Activated CD4-positive, alpha-beta memory T cell treated with anti-CD3 and anti-CD28 coated beads for 36 hours (primary cell): ENCODE measurements at regions not wholly inside any gene's neighbourhood (a gene's known extent, or its start where the extent isn't known, plus 50 kb on each side); places are given as distances from the start of the nearest gene placed in this dataset.
"Not testable (repeated sequence)": the region's sequence is repeated elsewhere in the genome, so short reads cannot be mapped to it uniquely, and the experiment has no call there.

Experiments used
- CTCF ChIA-PET: fragments of 350-600 bp; sonication (Branson Sonifier 250); formaldehyde crosslinking; loops from one replicate; lab custom pipeline; 2021; ENCODE audit warnings: antibody characterized with exemption, inconsistent platforms; lab: Charles Lee
- POLR2A ChIA-PET: fragments of 350-600 bp; sonication (Branson Sonifier 250); formaldehyde crosslinking; loops from one replicate; lab custom pipeline; 2021; ENCODE audit warnings: antibody characterized with exemption; lab: Charles Lee
- DNase-seq: peaks from one replicate; pipeline ENCODE4 v3.0.0-alpha.2; 2020
- H3K27ac Mint-ChIP-seq: one replicate; pipeline ENCODE4 v1.8.0; 2021; ENCODE audit warnings: mixed read lengths
- H3K27me3 Mint-ChIP-seq: one replicate; pipeline ENCODE4 v1.8.0; 2021; ENCODE audit warnings: mixed read lengths
- H3K36me3 Mint-ChIP-seq: one replicate; pipeline ENCODE4 v1.8.0; 2021; ENCODE audit warnings: mixed read lengths
- H3K4me1 Mint-ChIP-seq: one replicate; pipeline ENCODE4 v1.8.0; 2021; ENCODE audit warnings: low read depth, mixed read lengths
- H3K4me3 Mint-ChIP-seq: one replicate; pipeline ENCODE4 v1.8.0; 2021; ENCODE audit warnings: mild to moderate bottlenecking, mixed read lengths
- H3K9me3 Mint-ChIP-seq: one replicate; pipeline ENCODE4 v1.8.0; 2021; ENCODE audit warnings: mixed read lengths
- intact Hi-C: fragments of 100-400 bp; cut with micrococcal nuclease; formaldehyde crosslinking; loops from one replicate; pipeline ENCODE4 v1.15.1; 2023

DNA sequence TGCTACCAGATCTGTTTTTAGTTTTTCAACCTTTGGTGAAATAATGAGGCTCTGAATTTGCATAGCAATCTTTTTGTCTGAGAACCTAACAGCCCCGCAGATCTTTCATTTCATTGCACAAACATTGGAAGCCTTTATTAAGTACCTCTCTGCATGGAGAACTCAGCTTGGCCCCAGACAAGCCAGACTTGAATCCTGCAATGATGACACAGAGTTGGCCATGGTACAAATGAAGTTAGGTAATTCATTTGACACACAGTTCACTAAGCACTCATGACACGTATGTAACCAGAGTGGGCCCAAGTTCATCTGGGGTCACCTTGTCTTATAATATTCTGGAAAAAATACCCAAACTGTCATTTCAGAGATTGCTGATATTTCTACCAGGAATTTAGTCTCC lies 439.1 kb upstream of the ID2 start:
- Mint-ChIP-seq H3K4me1 (peaks cover 20% of the 10 kb centered on the region), H3K36me3 (peaks cover 20% of the 10 kb centered on the region), H3K4me3 (no peak overlapping the region), H3K27ac (no peak overlapping the region), H3K27me3 (no peaks in the 10 kb centered on the region), H3K9me3 (peaks cover 44% of the 10 kb centered on the region)
- CTCF ChIA-PET = no interaction called here
- POLR2A ChIA-PET = no interaction called here
- intact Hi-C loops = no loop called here
- no peak for DNase-seq

DNA sequence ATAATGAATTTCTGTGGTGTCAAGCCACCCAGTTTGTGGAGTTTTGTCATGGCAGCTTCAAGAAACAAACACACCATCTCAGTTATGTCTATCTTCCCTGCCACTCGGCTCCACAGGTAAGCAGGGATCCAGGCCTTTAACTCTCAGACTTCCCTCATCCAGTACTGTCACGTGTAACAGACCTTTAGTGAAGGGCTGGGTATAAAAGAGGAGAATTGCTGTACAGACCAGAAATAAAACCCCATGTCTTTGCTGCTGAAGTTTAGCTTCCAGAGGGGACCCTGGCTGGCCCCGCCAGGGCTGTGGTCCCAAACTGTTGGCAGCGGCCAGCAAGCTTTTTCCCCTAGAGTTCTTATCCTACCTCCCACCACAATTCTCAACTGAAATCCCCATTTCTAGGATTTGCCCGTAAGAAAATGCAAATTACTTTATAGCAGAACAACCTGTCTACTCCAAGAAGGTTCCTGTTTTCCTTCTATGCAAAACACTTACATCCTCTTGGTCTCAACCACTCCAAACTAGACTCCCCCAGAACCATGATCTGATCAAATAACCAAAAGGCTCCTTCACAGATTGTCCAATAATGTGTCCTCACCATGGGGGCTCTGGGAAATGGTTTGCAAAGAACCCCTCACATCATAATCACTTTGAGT lies 438.0 kb upstream of the ID2 start:
- no peak overlapping the region for H3K4me3 Mint-ChIP-seq

DNA sequence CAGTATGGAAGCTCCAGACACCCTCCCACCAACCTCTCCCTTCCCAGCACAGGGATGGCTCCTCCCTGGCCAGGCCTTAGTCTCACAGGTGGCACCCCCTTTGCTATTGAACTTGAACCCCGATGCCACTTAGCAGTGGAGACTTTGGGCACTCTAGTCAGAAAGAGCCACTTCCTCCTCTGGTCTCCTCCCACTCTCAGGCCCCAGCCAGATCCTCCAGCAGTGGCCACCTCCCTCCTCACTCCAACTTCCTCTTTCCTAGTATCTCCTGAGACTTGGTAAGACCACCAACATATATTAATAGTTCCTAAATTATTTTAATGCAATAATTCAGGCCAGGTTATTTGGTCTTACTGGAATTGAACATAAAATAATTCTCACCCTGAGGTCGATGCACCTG lies 437.2 kb upstream of the ID2 start:
- intact Hi-C loops = no loop called here
- POLR2A ChIA-PET = no interaction called here
- H3K4me3 Mint-ChIP-seq = no peak overlapping the region
- peaks cover 44% of the 10 kb centered on the region for H3K9me3 Mint-ChIP-seq
- CTCF ChIA-PET = no interaction called here
- H3K27ac Mint-ChIP-seq = no peak overlapping the region
- H3K4me1 Mint-ChIP-seq = peaks cover 16% of the 10 kb centered on the region
- H3K27me3 Mint-ChIP-seq = no peaks in the 10 kb centered on the region
- no peak for DNase-seq
- H3K36me3 Mint-ChIP-seq = peaks cover 20% of the 10 kb centered on the region

More for the DNA sequence above, 438.0 kb upstream of the ID2 start:
- peaks cover 24% of the 10 kb centered on the region for H3K4me1 Mint-ChIP-seq
- H3K9me3 Mint-ChIP-seq = peaks cover 44% of the 10 kb centered on the region
- intact Hi-C loops = no loop called here
- peaks cover 20% of the 10 kb centered on the region for H3K36me3 Mint-ChIP-seq
- H3K27ac Mint-ChIP-seq = no peak overlapping the region
- no peak for DNase-seq
- ChIA-PET CTCF (no interaction called here), POLR2A (no interaction called here)
- no peaks in the 10 kb centered on the region for H3K27me3 Mint-ChIP-seq

DNA sequence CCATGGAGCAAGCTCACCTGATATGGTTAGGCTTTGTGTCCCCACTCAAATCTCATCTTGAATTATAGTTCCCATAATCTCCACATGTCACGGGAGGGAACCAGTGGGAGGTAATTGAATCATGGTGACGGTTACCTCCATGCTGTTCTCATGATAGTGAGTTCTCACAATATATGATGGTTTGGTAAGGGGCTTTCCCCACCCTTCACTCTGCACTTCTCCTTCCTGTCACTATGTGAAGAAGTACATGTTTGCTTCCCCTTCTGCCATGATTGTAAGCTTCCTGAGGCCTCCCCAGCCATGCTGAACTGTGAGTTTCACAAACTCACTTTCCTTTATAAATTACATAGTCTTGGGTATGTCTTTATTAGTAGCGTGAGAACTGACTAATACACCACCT lies 435.7 kb upstream of the ID2 start:
- ChIA-PET CTCF (no interaction called here), POLR2A (no interaction called here)
- Mint-ChIP-seq H3K9me3 (peaks cover 55% of the 10 kb centered on the region), H3K27ac (no peak overlapping the region), H3K27me3 (no peaks in the 10 kb centered on the region), H3K4me1 (peaks cover 8% of the 10 kb centered on the region), H3K36me3 (peaks cover 21% of the 10 kb centered on the region), H3K4me3 (no peak overlapping the region)
- intact Hi-C loops = no loop called here
- no peak for DNase-seq

DNA sequence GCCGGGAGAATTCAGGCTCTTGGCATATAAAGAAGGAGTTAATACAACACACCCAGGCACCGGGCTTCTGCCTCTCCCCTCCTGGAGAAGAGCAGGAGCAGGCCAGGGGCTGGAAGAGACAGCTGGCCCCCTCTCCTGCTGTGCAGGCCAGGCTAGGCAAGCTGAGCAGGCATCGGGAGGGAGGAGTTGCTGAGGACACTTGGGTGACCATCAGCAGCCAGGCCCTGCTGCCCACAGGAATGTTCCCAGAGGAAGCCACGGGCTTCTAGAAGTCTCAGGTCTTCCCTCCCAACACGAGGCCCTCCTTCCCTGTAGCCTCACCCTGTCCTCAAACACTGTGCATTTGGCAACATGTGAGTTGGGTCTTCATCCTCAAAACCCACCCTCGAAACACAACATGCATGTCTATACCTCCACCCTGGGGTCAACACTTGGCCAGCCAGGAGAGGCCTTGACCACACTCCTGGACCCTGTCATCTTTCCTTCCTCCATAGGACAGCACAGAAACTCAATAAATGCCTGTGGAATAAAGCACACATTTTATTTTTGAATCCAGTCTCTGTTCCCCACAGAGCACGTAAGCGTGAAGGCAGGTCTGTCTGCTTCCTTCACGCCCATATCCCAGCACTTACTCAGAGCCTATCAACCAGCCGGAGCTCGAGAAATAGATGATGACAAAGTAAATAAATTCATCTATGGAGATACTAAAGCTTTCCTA lies 433.8 kb upstream of the ID2 start:
- CTCF ChIA-PET = interaction anchor here (0.7 kb wide), 1 partner anchor 444 kb away, joined by 3 read pairs; no protein-coding TSS in a partner anchor
- H3K4me1 Mint-ChIP-seq = peaks cover 7% of the 10 kb centered on the region
- no peak overlapping the region for H3K27ac Mint-ChIP-seq
- no peaks in the 10 kb centered on the region for H3K27me3 Mint-ChIP-seq
- DNase-seq = no peak
- intact Hi-C loops = no loop called here
- H3K4me3 Mint-ChIP-seq = no peak overlapping the region
- POLR2A ChIA-PET = no interaction called here
- H3K9me3 Mint-ChIP-seq = peaks cover 55% of the 10 kb centered on the region
- H3K36me3 Mint-ChIP-seq = peaks cover 21% of the 10 kb centered on the region

DNA sequence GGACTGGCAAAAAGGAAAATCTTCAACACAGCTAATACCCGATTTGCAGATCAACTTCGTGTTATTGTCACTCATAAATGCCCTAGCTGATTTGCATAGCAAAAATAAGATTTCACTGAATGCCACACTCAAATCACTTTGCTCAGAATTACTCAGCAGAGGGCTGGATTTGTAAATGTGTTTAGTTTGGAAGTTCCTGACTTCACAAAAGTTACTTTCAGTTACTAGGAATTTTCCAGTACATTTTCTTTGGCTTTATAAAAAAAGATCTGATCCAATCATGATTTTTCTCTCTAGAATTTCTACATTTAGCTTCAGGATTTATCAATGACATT lies 433.3 kb upstream of the ID2 start:
- H3K36me3 Mint-ChIP-seq = peaks cover 18% of the 10 kb centered on the region
- no peaks in the 10 kb centered on the region for H3K27me3 Mint-ChIP-seq
- intact Hi-C loops = no loop called here
- peaks cover 49% of the 10 kb centered on the region for H3K9me3 Mint-ChIP-seq
- no peak overlapping the region for H3K27ac Mint-ChIP-seq
- peaks cover 7% of the 10 kb centered on the region for H3K4me1 Mint-ChIP-seq
- DNase-seq = no peak
- POLR2A ChIA-PET = no interaction called here
- CTCF ChIA-PET = interaction anchor here (0.7 kb wide), 1 partner anchor 444 kb away, joined by 3 read pairs; no protein-coding TSS in a partner anchor
- H3K4me3 Mint-ChIP-seq = no peak overlapping the region

DNA sequence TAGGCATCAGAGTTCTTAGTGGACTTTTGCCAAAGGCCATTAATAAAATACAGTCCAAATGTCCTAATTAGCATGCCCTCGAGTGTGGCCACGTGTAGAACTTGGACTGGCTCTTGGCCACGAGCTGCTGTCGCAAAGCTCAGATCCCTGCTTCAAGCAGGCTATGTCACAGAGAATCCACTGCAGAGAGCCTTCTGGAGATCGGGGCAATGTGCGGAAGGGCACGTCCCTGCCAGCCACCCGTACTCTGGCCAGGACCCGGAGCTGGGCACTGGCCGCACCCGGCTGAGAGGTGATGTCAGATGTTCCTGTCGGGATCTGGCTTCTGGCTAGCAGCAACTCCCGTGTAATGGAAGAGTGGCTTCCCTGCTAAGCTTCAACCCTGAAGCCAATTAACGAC lies 432.7 kb upstream of the ID2 start:
- POLR2A ChIA-PET = no interaction called here
- intact Hi-C loops = no loop called here
- Mint-ChIP-seq H3K4me3 (no peak overlapping the region), H3K27ac (no peak overlapping the region), H3K4me1 (peaks cover 13% of the 10 kb centered on the region), H3K9me3 (peaks cover 44% of the 10 kb centered on the region), H3K27me3 (no peaks in the 10 kb centered on the region), H3K36me3 (peaks cover 16% of the 10 kb centered on the region)
- no peak for DNase-seq
- CTCF ChIA-PET = interaction anchor here (0.7 kb wide), 1 partner anchor 443 kb away, joined by 3 read pairs; no protein-coding TSS in a partner anchor

DNA sequence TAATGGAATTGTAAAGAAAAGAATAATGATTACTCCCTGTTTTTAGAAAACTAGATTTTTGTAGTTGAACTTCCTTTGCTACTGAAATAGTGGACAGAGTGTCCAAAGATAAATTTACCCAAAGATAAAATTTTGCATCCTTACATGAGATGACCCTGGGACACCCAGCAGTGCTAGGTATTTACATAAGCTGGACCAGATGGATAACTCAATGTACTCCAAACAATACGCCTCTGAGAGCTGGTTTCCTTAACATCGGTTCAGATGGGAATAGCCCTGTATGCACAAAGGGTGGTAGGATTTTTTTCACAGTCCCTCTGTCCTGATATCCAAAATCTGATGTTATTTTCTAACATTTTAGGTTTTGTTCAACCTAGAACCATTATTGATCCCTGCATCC lies 432.1 kb upstream of the ID2 start:
- POLR2A ChIA-PET = no interaction called here

DNA sequence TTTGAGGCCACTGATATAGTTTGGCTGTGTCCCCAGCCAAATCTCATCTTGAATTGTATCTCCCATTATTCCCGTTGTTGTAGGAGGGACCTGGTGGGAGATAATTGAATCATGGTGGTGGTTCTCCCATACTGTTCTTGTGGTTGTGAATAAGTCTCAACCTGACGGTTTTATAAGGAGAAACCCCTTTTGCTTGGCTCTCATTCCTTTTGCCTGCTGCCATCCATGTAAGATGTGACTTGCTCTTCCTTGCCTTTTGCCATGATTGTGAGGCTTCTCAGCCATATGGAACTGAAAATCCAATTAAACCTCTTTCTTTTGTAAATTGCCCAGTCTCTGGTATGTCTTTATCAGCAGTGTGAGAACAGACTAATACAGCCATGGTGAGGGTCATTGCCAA lies 431.6 kb upstream of the ID2 start:
- POLR2A ChIA-PET, DNase-seq, H3K27me3 Mint-ChIP-seq, H3K4me3 Mint-ChIP-seq, intact Hi-C loops, CTCF ChIA-PET, H3K27ac Mint-ChIP-seq: not testable (repeated sequence)
- peaks cover 15% of the 10 kb centered on the region for H3K36me3 Mint-ChIP-seq
- H3K9me3 Mint-ChIP-seq = peaks cover 34% of the 10 kb centered on the region
- H3K4me1 Mint-ChIP-seq = peaks cover 18% of the 10 kb centered on the region

More for the DNA sequence above, 432.1 kb upstream of the ID2 start:
- Mint-ChIP-seq H3K27ac (no peak overlapping the region), H3K4me1 (peaks cover 18% of the 10 kb centered on the region), H3K4me3 (no peak overlapping the region), H3K36me3 (peaks cover 15% of the 10 kb centered on the region), H3K27me3 (no peaks in the 10 kb centered on the region), H3K9me3 (peaks cover 39% of the 10 kb centered on the region)
- no peak for DNase-seq
- CTCF ChIA-PET = no interaction called here
- intact Hi-C loops = no loop called here

DNA sequence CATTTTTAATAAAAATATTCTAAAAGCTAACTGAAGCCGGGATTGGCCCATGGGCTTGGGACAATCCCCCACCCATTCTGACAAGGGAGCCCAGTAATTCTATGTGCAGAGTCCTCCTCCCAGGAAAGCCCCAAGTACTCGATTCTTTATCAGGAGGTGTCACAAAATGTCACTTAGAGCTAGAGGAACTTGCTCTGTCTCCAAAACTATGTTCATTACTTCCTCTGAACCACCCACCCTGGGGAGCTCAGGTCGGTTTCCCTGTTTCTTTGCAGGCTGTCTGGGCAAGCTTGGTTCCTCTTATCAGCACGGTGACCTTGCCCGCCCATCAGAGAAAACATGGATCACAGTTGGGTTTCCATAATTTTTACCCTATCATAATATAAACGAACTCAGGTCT lies 430.6 kb upstream of the ID2 start:
- no peak for DNase-seq

DNA sequence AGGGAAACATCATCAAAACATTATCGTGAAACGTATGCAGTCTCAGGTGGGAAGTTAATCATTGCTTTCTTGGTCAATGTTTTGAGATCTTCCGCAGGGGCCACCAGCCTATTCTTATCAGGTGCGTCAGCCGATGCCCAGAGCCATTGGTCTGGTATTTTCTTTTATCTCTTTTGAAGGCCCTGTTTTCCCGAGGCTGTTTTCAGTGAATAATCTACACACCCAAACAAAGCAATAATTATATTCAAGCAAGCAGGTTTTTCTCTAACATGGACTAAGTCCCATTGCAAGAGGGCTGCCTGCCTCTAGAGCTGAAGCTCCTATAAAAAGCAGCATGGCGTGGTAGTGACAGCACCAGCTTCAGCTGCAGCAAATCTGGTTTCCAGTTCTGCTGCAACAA lies 430.0 kb upstream of the ID2 start:
- Mint-ChIP-seq H3K36me3 (peaks cover 8% of the 10 kb centered on the region), H3K4me3 (no peak overlapping the region)
- POLR2A ChIA-PET = no interaction called here

More for the DNA sequence above, 430.6 kb upstream of the ID2 start:
- Mint-ChIP-seq H3K4me1 (peaks cover 18% of the 10 kb centered on the region), H3K36me3 (peaks cover 14% of the 10 kb centered on the region), H3K27me3 (no peaks in the 10 kb centered on the region), H3K27ac (no peak overlapping the region), H3K4me3 (no peak overlapping the region), H3K9me3 (peaks cover 24% of the 10 kb centered on the region)
- ChIA-PET POLR2A (no interaction called here), CTCF (no interaction called here)
- intact Hi-C loops = no loop called here

DNA sequence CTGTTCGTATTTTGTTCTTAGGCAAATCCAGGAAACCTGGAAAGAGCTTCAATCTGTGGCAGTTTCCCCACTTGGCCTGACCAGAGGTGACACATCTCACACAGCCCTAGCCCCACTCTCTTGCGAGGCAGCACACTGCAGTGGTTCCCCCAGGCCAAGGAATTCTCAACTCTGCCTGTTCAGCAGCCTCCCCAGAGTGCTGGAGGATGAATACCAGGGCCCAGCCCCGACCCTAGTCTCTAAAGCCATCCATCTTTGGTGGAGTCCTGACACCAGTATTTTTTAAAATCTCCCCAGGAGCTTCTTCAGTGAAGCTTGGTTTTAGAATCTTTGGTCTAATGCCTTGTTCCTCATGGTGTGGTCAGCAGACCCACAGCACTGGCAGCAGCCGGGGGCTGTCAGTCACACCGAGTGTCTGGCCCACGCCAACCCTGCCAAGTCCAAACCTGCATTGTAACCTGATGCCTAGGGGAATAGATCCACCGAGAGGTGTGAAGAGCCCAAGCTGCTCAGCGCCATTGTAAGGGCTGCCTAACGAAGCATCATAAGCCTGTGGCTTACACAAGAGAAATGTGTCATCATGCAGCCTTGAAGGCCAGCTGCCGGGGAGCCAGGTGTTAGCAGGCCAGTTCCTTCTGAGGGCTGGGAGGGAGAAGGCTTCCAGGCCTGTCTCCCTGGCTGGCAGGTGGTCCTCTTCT lies 428.7 kb upstream of the ID2 start:
- Mint-ChIP-seq H3K4me3 (no peak overlapping the region), H3K27ac (no peak overlapping the region), H3K27me3 (no peaks in the 10 kb centered on the region), H3K4me1 (peaks cover 18% of the 10 kb centered on the region), H3K9me3 (peaks cover 11% of the 10 kb centered on the region), H3K36me3 (peaks cover 1% of the 10 kb centered on the region)
- intact Hi-C loops = no loop called here
- CTCF ChIA-PET = no interaction called here
- DNase-seq = no peak
- POLR2A ChIA-PET = no interaction called here

More for the DNA sequence above, 430.0 kb upstream of the ID2 start:
- Mint-ChIP-seq H3K4me1 (peaks cover 18% of the 10 kb centered on the region), H3K27me3 (no peaks in the 10 kb centered on the region), H3K27ac (no peak overlapping the region), H3K9me3 (peaks cover 18% of the 10 kb centered on the region)
- intact Hi-C loops = no loop called here
- DNase-seq = no peak
- CTCF ChIA-PET = no interaction called here
